DMS153 (cell line): ENCODE measurements at regions not wholly inside any gene's neighbourhood (a gene's known extent, or its start where the extent isn't known, plus 50 kb on each side); places are given as distances from the start of the nearest gene placed in this dataset.
"Not testable (repeated sequence)": the region's sequence is repeated elsewhere in the genome, so short reads cannot be mapped to it uniquely, and the experiment has no call there.

ENCODE experiments used
- DNase-seq: peaks from one replicate; lab custom pipeline; 2025; lab: John Stamatoyannopoulos, UW

- DNase-seq, result no peak
Measured at GRCh38 chr6:134394905-134395304, 77.0 kb upstream of the SGK1 start.

DNA sequence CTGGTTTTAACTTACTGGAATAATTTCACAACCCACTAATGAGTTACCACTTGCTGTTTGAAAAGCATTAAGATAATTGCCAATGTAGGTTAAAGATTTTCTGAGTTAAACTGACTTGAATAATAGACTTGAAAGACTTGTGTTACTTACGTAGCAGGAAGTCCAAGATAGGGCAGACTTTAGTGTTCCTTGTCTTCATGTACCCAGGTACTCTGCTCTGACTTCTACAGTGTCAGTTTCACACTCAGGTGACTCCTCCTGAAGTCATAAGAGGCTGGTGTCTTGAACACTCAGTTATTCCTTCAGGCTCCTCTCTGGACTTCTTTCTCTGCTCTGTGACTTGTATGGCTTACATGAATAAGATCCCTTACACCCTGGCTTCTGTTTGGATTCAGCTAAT is 76.3 kb upstream of the SGK1 start:
- no peak for DNase-seq

DNA sequence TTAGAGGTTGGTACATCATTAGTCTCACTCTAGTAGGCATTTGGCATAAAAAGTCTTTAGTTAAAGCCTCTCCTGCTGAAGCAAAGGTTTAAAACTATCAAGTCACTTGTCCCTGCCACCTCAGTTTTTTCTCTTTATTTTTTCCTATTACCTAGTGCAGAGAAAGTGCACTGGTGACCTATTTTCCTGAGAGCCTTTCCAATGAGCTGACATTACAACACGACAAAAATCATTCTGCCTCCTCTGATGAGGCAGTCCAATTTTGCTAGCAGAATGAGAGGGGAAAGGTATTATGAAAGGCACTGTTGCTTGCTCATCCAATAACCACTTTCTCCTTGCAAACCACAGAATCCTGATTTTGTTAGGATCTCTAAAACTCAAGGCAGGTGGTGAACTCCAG is 73.3 kb upstream of the SGK1 start:
- no peak for DNase-seq

- DNase-seq, result no peak
Measured at GRCh38 chr6:134389658-134390057, 71.7 kb upstream of the SGK1 start.

DNA sequence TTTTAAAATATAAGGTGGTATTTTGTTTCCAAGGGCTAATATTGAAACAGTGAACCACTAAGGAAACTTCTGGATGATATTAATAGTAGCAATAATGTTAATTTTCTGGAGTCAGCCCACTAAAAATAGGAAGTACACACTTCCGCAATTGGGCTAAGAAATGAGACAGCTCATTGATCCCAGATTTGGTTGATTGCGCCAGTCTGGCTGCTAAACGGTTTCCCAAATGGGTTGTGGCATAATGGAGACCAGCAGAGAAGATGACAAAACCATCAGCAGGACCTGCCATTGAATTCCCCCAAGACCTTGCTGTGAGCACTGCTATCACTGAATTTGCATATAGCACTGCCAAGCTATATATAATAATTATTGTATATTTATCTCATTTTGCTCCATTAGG is 71.2 kb upstream of the SGK1 start:
- DNase-seq, result no peak

- DNase-seq, result not testable (repeated sequence)
Measured at GRCh38 chr6:134386482-134386881, 68.6 kb upstream of the SGK1 start.

- no peak for DNase-seq
Measured at GRCh38 chr6:134381959-134382358, 64.0 kb upstream of the SGK1 start.

GRCh38 chr6:134379599-134379998 is 61.7 kb upstream of the SGK1 start:
- DNase-seq, result no peak

GRCh38 chr6:134379076-134379475 is 61.2 kb upstream of the SGK1 start:
- peak; percentile 94 for DNase-seq

DNA sequence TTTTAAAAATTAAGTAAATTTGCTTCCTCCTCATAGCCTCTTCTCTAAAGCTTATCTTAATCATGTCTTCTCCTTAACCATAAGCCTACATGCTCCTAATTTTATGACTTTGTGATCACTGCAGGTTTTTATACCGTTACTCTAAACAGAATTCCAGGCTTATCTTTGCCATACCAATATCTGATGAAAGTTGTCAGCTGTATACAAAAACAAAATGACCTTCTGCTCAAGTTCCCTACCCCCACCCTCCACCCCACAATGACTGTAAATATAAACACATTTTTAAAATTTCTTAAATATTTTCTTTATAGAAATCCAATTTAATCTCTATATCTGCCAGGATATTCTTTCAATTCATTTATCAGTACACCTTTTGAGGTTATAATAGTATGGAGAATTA is 60.5 kb upstream of the SGK1 start:
- DNase-seq, result no peak

DNA sequence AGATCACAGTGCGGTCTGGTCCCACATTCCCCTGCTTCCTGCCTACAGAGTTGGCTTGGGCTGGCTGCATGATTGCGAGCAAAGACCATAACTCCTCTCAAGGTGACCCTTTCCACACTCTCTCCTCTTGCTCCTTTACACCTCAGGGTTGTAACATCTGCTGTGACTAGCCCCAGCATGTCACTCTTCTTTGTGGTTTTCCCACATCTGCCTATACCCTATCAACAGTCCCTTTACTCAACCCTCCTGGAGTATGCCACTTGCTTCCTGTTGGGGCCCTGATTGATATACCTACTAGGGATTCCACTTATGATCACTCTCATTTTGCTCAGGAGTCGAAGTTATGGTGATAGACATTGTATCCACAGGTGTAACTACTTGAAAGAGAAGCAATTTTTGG is 58.9 kb upstream of the SGK1 start:
- peak; percentile 13 for DNase-seq

DNA sequence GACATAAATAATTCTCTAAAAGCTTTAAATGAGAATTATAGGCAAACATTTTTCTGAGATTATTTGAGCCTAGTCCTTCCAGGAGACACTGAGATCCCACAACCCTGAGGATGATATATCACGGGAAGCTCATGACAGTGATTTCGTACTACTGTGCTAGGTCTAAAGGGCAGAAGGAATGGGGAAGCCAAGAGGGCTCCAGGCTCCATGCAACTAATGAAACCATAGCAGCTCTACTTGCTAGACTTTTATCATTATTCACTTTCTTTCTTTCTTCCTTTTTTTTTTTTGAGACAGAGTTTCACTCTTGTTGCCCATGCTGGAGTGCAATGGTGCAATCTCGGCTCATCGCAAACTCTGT is 57.3 kb upstream of the SGK1 start:
- DNase-seq, result no peak

- no peak for DNase-seq
Measured at GRCh38 chr6:134374491-134375219, 56.7 kb upstream of the SGK1 start.

- no peak for DNase-seq
Measured at GRCh38 chr6:134373993-134374392, 56.1 kb upstream of the SGK1 start.

DNA sequence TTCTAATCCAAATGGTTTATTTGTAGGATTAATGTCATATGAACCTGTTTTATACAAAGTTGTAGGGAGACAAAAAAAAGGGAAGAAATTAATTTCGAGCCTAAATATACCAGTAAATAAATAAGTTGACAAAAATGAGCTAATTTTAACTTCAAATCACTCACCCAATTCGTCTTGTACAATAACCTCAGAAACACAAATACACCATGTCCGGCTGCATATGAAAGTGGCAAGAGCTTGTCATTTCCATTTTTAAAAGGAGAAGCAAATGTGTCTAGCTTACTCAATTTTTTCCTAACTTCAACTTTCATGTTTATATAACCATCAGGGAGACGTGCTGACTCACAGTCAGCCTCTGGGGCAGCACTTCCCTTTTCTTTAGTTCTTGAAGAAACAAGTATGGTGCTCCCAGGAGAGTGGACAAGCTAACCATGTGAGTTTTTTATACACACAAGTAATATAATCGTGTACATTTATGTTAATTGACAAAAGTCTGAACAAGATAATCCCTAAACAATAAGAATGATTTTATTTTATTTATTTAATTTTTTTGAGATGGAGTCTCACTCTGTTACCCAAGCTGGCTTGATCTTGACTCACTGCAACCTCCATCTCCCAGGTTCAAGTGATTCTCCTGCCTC is 55.5 kb upstream of the SGK1 start:
- DNase-seq, result no peak

DNA sequence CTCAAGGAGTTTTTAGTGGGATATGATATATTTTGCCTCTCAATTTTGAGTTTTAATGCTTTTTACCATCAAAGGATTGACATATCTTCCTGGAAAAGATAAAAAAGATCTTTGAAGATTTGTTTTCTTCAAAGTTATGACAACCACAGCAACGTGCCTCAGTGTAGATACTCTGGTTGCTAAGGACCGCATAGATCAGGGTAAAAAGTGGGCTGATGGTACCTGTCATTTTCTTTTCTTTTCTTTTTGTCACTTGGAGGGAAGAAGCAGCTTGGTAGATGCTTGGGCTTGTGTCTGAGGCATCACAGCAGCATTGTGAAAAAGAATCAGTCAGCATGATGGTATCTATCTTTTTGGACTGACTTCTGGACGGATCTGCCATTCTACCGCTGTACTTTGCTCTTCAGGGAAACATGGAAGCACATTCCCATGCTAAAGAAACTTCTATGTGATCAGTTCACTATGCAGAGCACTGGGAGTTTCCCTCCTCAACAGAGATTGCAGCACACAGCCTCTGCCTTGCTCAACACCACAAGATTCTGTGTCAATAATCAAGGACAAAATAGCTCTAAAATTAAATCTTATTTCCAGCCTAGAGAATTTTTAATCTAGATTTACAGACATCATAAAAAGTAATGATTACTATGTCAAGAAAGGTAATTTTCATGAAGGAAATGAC is 54.8 kb upstream of the SGK1 start:
- no peak for DNase-seq

GRCh38 chr6:134368670-134369069 is 50.8 kb upstream of the SGK1 start:
- no peak for DNase-seq
